Lower lobe of right lung (tissue), 2 donors: ENCODE measurements at regions not wholly inside any gene's neighbourhood (a gene's known extent, or its start where the extent isn't known, plus 50 kb on each side); places are given as distances from the start of the nearest gene placed in this dataset.

ENCODE experiments used
- ATAC-seq, 2 donors: fragments of 200-7000 bp; cut with Tn5 transposase; one replicate each; pipeline ENCODE4 v1.9.1; 2020 to 2022; ENCODE audit warnings: mild to moderate bottlenecking in 2 of 2, moderate library complexity in 2 of 2
- DNase-seq: peaks from one replicate; pipeline ENCODE4 v3.0.0-alpha.2; 2020
- H3K27ac ChIP-seq: fragments of 200-600 bp; one replicate; pipeline ENCODE4 v1.8.0; 2022
- H3K27me3 ChIP-seq: fragments of 200-600 bp; one replicate; pipeline ENCODE4 v1.8.0; 2022; ENCODE audit warnings: low read depth
- H3K36me3 ChIP-seq: fragments of 200-600 bp; one replicate; pipeline ENCODE4 v1.8.0; 2022; ENCODE audit warnings: mild to moderate bottlenecking
- H3K4me1 ChIP-seq: fragments of 200-600 bp; one replicate; pipeline ENCODE4 v1.8.0; 2022
- H3K4me3 ChIP-seq: fragments of 200-600 bp; one replicate; pipeline ENCODE4 v1.8.0; 2022; ENCODE audit warnings: mild to moderate bottlenecking
- H3K9me3 ChIP-seq: fragments of 200-600 bp; one replicate; pipeline ENCODE4 v1.8.0; 2022
- CTCF ChIP-seq: fragments of 200-600 bp; IDR thresholded peaks from one replicate; pipeline ENCODE4 v1.8.0; 2022; ENCODE audit warnings: antibody characterized with exemption, mild to moderate bottlenecking
- intact Hi-C: fragments of 100-400 bp; cut with DNase I; formaldehyde crosslinking; loops from one replicate; pipeline ENCODE4 v1.11.0; 2022
- donor health status: DM: no; HTN: yes; CAD: no; lungs with severe emphysema.

GRCh38 chr12:19035536-19035935 lies 94.0 kb upstream of the PLEKHA5 start:
- Histone ChIP-seq H3K27me3 (no peaks in the 10 kb centered on the region), H3K27ac (no peak overlapping the region), H3K36me3 (no peaks in the 10 kb centered on the region), H3K4me3 (no peak overlapping the region), H3K9me3 (no peaks in the 10 kb centered on the region), H3K4me1 (peaks cover 36% of the 10 kb centered on the region)
- DNase-seq (no peak), ATAC-seq (peak; percentile 56 to 65)
- TF ChIP-seq CTCF: no peak
- intact Hi-C loops: no loop called here

- ATAC-seq: peak; percentile 89 to 93
- DNase-seq: no peak
- TF ChIP-seq CTCF: no peak
- peak overlapping the region; percentile 31 for H3K27ac ChIP-seq
- no peaks in the 10 kb centered on the region for H3K36me3 ChIP-seq
- no peaks in the 10 kb centered on the region for H3K27me3 ChIP-seq
- intact Hi-C loops: no loop called here
- H3K4me1 ChIP-seq: peaks cover 37% of the 10 kb centered on the region
- no peak overlapping the region for H3K4me3 ChIP-seq
- no peaks in the 10 kb centered on the region for H3K9me3 ChIP-seq
Measured at GRCh38 chr12:19036673-19037357, 92.7 kb upstream of the PLEKHA5 start.

DNA sequence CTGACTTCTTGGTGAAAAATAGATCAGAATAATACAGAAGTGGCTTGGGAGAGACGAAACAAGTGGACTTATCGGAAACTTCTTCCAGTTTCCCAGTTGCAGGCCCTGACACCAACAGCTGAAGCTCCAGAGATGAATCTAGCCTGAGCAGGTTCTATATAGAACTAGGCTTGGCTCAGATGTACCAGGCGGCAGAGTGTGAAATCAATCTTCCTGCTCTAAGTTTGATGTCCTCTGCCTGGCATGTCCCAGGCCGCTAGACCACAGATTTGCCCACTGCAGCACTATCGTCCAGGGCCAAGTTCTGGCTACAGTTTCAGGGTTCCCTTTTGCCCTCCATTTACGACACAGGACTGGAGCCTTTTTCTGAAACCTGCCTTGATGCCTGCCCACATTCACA lies 91.3 kb upstream of the PLEKHA5 start:
- no peak for ATAC-seq
- no peak for DNase-seq
- H3K9me3 ChIP-seq: no peaks in the 10 kb centered on the region
- H3K36me3 ChIP-seq: no peaks in the 10 kb centered on the region
- H3K4me1 ChIP-seq: peaks cover 37% of the 10 kb centered on the region
- H3K27ac ChIP-seq: no peak overlapping the region
- intact Hi-C loops: no loop called here
- no peak for TF ChIP-seq CTCF
- no peaks in the 10 kb centered on the region for H3K27me3 ChIP-seq
- no peak overlapping the region for H3K4me3 ChIP-seq

- H3K4me1 ChIP-seq: peaks cover 37% of the 10 kb centered on the region
- no peak overlapping the region for H3K27ac ChIP-seq
- DNase-seq (no peak), ATAC-seq (peak; percentile 33 to 46)
- H3K9me3 ChIP-seq: no peaks in the 10 kb centered on the region
- no peaks in the 10 kb centered on the region for H3K27me3 ChIP-seq
- no peak overlapping the region for H3K4me3 ChIP-seq
- no peak for TF ChIP-seq CTCF
- H3K36me3 ChIP-seq: no peaks in the 10 kb centered on the region
- intact Hi-C loops: no loop called here
Measured at GRCh38 chr12:19039515-19039914, 90.0 kb upstream of the PLEKHA5 start.

DNA sequence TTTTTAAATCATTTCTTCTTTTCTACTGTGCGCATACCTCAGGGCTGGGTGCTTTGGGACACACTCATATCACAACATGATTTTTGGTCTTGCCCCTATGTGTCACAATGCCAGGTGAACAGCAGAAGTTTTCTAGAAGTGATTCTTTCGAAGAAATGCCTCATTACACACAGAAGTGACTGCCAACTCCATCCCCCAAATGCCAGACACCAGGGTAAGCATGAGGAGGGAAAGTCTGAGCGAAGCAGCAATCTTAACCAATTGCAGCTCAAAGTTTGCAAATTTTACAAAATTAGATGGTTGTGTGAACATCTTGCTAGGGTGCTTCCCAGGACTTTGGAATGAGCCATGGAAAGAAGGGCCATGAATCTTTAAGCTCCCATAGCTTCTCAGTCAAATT lies 87.3 kb upstream of the PLEKHA5 start:
- Histone ChIP-seq H3K4me1 (peaks cover 23% of the 10 kb centered on the region), H3K36me3 (no peaks in the 10 kb centered on the region), H3K27ac (no peak overlapping the region), H3K4me3 (no peak overlapping the region), H3K27me3 (no peaks in the 10 kb centered on the region), H3K9me3 (no peaks in the 10 kb centered on the region)
- intact Hi-C loops: no loop called here
- no peak for DNase-seq
- ATAC-seq: no peak
- no peak for TF ChIP-seq CTCF
